Adrenal gland (tissue), 9 donors: ENCODE measurements at regions not wholly inside any gene's neighbourhood (a gene's known extent, or its start where the extent isn't known, plus 50 kb on each side); places are given as distances from the start of the nearest gene placed in this dataset.

Experiments used
- DNase-seq, 7 donors: peaks; one replicate each; pipeline ENCODE4 v3.0.0-alpha.2; 2019 to 2020
- H3K27ac ChIP-seq, 5 donors: fragments of 200-600 bp; sonication (generic) in 4 of 5; 1 replicate in 3 of 5; 2 replicates in 2 of 5; pipeline versions ENCODE4 v1.5.1 to v1.8.0; 2016 to 2020; ENCODE audit warnings: mild to moderate bottlenecking in 1 of 5
- H3K27me3 ChIP-seq: fragments of 200-600 bp; 2 replicates; pipeline ENCODE4 v1.8.0; 2021
- H3K36me3 ChIP-seq, 2 donors: fragments of 200-600 bp; replicated peaks in 1 of 2; 1 replicate in 1 of 2; 2 replicates in 1 of 2; pipeline versions ENCODE4 v1.5.1 to v1.8.0; 2018 to 2022
- H3K4me1 ChIP-seq, 2 donors: fragments of 200-600 bp; replicated peaks in 1 of 2; 1 replicate in 1 of 2; 2 replicates in 1 of 2; pipeline versions ENCODE4 v1.5.1 to v1.8.0; 2018 to 2021
- H3K4me3 ChIP-seq, 4 donors: fragments of 200-600 bp; sonication (generic) in 3 of 4; one replicate each; pipeline ENCODE4 v1.5.1; 2016 to 2018
- H3K9me3 ChIP-seq, 3 donors: fragments of 200-600 bp; sonication (generic) in 1 of 3; replicated peaks in 1 of 3; 1 replicate in 2 of 3; 2 replicates in 1 of 3; pipeline versions ENCODE4 v1.5.1 to v1.8.0; 2016 to 2021
- CTCF ChIP-seq, 6 experiments: fragments of 450-650 bp in 4 of 6; fragments of 200-600 bp in 2 of 6; sonication (generic) in 1 of 6; IDR thresholded peaks; 1 replicate in 5 of 6; 2 replicates in 1 of 6; pipeline versions ENCODE4 v1.5.1 to v1.8.0; 2016 to 2021; ENCODE audit warnings: antibody characterized with exemption in 6 of 6, mild to moderate bottlenecking in 2 of 6, moderate library complexity in 1 of 6
- POLR2A ChIP-seq, 2 donors: fragments of 450-650 bp; IDR thresholded peaks; one replicate each; pipeline ENCODE4 v1.6.1; 2017; ENCODE audit warnings: antibody characterized with exemption in 2 of 2, mild to moderate bottlenecking in 2 of 2, moderate library complexity in 1 of 2
- WGBS, 4 donors: extraction: QIAGEN DNeasy Blood & Tissue Kit in 2 of 4; methylation state at CpG; one replicate each; pipeline versions ENCODE4 v1.1.5 to v1.1.7; 2013 to 2017; 5-methylcytosine and 5-hydroxymethylcytosine counted together
- intact Hi-C, 2 donors: fragments of 100-400 bp; cut with DNase I; formaldehyde crosslinking; loops; one replicate each; pipeline versions ENCODE4 v1.14.1 to v1.15.0; 2022 to 2023
- donor health status: healthy with polysubstance abuse.
- donor health status: Bipolar disorder and iron deficiency.
- donor health status: DM: yes; HTN: yes; CAD: no.
- donor health status: DM: no; HTN: no; CAD: no.
- donor health status: DM: no; HTN: no; CAD: no.

GRCh38 chr3:35275768-35276167 lies 363.6 kb upstream of the ARPP21 start:
- Histone ChIP-seq H3K27ac (no peak overlapping the region), H3K9me3 (peaks cover 0 to 4% (median 0%) of the 10 kb centered on the region in 3 donors), H3K4me3 (no peak overlapping the region), H3K4me1 (no peaks in the 10 kb centered on the region), H3K27me3 (no peaks in the 10 kb centered on the region), H3K36me3 (no peaks in the 10 kb centered on the region)
- intact Hi-C loops: no loop called here
- 82 to 91% (median 87%) methylated on average over 2 of the region's 2 CpGs for WGBS, 4 donors
- TF ChIP-seq CTCF (IDR thresholded peaks at IDR 0.05) (no peak), POLR2A (IDR thresholded peaks at IDR 0.05) (no peak)
- no peak for DNase-seq

GRCh38 chr3:35276568-35276967 lies 362.8 kb upstream of the ARPP21 start:
- intact Hi-C loops: no loop called here
- Histone ChIP-seq H3K9me3 (peaks cover 0 to 4% (median 0%) of the 10 kb centered on the region in 3 donors), H3K27ac (no peak overlapping the region), H3K4me1 (no peaks in the 10 kb centered on the region), H3K4me3 (no peak overlapping the region), H3K27me3 (no peaks in the 10 kb centered on the region), H3K36me3 (no peaks in the 10 kb centered on the region)
- DNase-seq: no peak
- TF ChIP-seq CTCF (IDR thresholded peaks at IDR 0.05): no peak
- no peak for TF ChIP-seq POLR2A (IDR thresholded peaks at IDR 0.05)
- 33 to 60% (median 55%) methylated on average over 1 of the region's 1 CpG for WGBS, 4 donors

GRCh38 chr3:35291471-35292236 lies 347.7 kb upstream of the ARPP21 start:
- Histone ChIP-seq H3K27ac (no peak overlapping the region), H3K27me3 (no peaks in the 10 kb centered on the region), H3K36me3 (no peaks in the 10 kb centered on the region), H3K4me1 (no peaks in the 10 kb centered on the region), H3K9me3 (no peaks in the 10 kb centered on the region), H3K4me3 (no peak overlapping the region)
- no peak for DNase-seq
- TF ChIP-seq POLR2A (IDR thresholded peaks at IDR 0.05) (no peak), CTCF (IDR thresholded peaks at IDR 0.05) (no peak)
- WGBS, 4 donors: 52 to 73% (median 52%) methylated on average over 4 of the region's 4 CpGs
- intact Hi-C loops: no loop called here

GRCh38 chr3:35292568-35292967 lies 346.8 kb upstream of the ARPP21 start:
- H3K27me3 ChIP-seq: no peaks in the 10 kb centered on the region
- H3K36me3 ChIP-seq: no peaks in the 10 kb centered on the region
- WGBS, 4 donors: 75 to 95% (median 82%) methylated on average over 3 of the region's 3 CpGs
- intact Hi-C loops: no loop called here
- H3K27ac ChIP-seq: no peak overlapping the region
- no peaks in the 10 kb centered on the region for H3K4me1 ChIP-seq
- DNase-seq: no peak
- H3K9me3 ChIP-seq: no peaks in the 10 kb centered on the region
- no peak overlapping the region for H3K4me3 ChIP-seq
- TF ChIP-seq CTCF (IDR thresholded peaks at IDR 0.05) (no peak), POLR2A (IDR thresholded peaks at IDR 0.05) (no peak)
